ENCODE measurements at regions not wholly inside any gene's neighbourhood (a gene's known extent, or its start where the extent isn't known, plus 50 kb on each side); places are given as distances from the start of the nearest gene placed in this dataset.

DNA sequence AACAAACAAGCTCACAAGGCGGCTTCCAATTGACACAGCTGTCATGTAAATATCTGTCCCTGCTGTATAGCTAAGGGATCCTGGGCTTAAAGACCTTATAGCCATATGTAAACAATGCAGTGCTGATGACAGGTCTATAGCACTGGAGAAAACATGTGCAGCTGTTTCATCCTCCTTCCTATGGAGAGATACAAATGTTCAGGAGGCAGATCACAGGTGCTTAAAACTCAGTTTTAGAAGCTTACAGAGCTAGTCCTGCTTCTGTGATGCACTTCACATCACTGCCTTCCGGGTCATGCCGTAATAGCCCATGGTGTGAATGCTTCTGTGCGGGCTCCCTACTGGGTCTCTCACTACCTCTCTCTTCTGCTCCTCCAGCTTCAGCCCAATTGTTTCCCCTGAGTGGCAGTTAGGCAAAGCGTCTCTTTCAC is 262.4 kb upstream of the CHST9 start:
- no peak for DNase-seq

DNA sequence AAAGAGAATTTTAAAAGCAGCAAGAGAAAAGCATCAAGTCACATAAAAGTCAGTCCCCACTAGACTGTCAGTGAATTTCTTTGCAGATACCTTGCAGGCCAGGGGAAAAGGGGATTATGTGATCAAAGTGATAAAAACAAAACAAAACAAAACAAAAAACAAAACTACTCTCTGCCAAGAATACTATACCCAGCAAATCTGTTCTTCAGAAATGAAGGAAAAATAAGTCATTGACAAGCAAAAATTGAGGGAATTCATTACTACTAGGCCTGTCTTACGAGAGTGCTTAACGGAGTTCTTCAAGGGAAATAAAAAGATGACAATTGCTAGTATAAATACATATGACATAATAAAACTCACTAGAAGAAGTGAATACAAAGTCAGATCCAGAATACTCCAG is 245.5 kb upstream of the CHST9 start:
- DNase-seq, result no peak

DNA sequence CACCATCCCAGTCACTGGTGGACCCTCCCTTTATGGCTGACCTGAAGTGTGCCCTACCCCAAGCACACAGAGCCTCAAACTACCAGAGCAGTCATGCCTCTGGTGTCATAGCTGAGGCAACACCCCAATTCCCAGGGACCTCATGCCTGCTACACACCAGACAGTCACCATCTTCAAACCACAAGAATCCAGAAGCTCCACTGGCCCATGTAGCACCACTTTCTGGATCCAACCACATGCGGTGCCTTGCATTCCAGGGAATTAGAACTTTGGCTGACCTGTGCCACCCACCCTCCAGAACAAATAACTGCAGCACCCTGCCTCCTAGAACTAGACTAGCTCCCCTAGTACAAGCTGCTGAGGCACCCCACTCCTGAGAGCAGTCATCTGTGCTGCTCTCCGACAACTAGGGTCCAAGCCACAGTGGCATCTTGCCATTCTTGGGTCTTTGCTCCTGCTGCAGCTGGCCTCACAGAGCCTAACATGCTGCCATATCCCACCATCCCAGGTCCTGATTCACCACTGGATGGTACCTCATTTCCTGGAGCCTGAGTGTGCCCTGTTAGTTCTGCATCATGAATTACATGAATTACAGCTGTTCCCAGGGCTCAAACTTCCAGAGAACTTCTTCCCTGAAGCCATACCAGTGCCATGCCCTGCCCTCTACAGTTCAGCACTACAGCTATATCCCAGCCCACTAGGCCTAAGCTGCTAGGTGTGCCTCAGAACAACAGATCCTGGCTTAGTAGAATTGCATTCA is 243.8 kb upstream of the CHST9 start:
- DNase-seq, result no peak

DNA sequence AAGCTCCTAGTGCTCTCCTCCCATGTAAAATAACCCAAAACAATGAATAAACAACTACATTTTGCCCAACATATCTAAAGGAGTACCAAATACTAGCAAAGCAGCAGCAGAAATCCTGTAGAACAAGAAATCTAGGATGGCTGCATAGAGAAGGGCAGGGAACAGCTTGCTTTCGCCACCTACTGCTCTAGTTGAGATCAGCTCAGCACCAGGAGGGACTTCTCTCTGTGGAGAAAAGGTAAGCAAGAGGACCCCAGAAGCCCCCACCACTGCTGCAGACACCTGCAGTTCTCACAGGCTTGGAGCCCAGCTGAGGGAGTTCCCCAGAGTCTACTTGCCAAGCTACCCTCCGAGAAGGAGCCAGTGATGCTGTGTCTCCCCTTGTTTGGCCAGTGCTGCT is 243.0 kb upstream of the CHST9 start:
- no peak for DNase-seq

DNA sequence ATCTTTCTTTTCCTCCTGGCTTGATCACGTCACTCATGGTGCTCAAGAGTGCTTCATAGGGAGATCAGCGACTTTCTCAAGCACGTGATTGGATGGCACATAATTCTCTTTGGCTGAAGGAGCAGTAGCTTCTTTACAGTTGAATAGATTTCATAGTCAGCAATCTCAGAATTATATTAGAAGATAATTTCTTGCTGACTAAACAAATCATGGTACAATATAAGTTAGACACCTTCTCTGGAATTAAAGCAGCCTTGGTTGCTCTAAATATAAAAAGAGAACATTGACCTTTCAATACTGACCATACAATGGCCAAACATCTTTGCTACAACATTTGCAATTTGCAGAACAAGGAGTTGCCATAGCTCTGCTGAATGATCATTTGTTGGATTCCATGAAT is 238.5 kb upstream of the CHST9 start:
- no peak for DNase-seq

DNA sequence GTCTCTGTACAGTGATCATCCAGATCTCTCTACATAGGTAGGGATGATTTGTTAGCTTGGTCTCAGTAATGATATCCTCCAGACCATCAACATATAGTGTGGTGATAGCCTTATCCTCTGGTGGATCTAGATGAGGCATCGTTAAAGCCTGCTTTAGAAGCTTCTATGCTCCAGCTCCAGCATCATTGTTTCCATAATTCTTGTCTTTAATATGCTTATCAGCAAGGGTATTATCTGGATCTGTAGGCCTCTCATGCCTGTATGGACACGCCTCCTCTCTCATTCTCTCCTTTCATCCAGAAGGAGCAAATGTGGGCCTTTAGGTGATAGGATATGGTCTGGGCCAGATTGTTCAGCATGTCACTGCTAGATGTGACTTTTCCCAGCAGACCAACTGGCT is 234.5 kb upstream of the CHST9 start:
- DNase-seq, result no peak

- DNase-seq, result no peak
Observed at GRCh38 chr18:27415495-27415894, 230.4 kb upstream of the CHST9 start.

DNA sequence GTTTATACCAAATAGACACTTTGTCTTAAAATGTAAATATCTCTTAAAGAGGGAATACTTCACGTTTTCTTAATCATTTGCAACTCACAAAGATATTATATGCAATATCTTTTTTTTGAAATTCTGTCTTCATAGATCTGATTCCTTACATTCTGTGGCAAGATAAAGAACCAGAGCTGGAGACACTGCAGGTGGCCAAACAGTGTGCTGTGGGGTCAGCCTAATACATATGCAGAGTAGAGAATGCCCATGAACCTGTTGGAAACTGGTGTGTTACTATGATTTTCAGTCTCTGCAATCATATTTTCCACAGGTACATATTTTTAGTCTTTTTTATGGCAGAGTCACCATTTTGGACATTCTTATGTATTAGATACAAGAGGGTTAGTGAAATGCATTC is 229.6 kb upstream of the CHST9 start:
- DNase-seq, result no peak

DNA sequence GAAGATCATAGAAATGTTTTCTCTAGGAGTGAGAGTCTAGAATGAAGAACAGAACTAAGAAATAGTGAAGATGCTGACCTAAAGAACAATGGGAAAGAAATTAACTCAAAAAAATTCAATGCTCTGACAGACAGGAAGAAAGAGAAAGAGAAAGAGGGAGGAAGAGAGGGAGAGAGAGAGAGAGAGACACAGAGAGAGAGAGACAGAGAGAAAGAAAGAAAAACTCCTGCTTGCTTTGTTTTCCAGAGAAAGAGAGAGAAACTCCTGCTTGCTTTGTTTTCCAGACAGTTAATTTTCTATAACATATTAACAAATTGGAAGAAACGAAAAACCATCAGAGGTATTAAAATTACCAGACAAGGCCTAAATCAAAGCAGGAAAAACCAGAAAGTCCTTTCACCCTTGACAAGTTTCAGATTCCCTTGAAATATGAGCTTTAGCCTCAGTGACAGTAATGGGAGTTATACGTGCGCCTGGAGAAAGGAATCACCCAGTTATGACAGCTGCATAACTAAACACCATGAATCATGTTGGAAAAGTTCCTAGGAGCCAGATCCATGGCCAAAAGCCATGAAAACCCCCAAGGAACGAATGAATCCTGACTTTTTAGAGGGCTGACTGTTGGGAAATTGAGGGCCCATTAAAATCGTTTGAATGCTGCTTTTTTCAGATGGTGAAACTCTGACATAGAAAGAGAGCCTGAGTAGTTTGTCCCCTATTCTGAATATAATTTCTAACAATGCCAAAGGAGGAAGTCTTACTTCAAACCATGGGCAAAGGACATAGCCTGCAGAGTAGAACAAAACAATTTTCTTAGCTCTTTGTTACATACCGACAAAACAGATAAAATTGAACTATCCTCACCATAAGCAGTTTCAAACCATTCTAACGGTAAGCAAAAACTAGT is 228.6 kb upstream of the CHST9 start:
- DNase-seq, result no peak

DNA sequence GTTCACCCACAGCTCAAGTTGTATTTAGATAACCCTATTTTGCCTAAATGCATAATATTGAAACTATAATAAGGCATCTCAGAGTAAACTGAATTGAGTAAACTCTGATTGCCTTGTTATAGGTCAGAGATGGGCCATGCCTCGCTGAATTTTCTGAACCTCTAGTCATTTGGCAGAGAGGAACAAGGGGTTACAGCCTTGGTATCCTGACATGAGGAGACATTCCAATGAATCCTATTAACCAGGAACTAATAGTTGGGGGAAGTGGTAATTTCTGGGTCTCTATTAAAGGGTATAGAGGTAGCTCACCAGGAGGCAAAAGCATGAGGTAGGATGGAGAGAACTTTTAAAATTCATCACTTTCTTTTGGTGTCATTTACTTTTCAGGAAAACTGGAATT is 227.4 kb upstream of the CHST9 start:
- DNase-seq, result no peak

GRCh38 chr18:27411911-27412310 is 226.8 kb upstream of the CHST9 start:
- no peak for DNase-seq

GRCh38 chr18:27411013-27411412 is 225.9 kb upstream of the CHST9 start:
- DNase-seq, result no peak

DNA sequence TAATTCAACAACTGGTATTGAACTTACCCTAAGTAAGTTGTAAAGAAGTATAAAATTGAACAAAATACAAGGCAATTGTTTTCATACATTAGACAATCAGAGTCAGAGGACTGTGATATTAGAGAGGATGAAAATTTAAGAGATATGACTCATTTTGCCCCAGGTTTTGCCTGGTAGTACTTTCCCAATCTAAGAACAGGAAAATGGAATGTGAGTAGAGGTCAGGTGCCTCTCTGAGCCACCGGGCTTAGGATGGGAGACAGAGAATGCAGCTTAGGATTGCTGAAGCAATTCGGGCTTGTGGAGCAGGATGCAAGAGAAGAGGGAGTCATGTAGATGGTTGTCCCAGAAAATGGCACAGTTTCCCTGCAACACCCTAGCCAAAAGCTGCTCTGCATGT is 219.7 kb upstream of the CHST9 start:
- DNase-seq, result no peak

- DNase-seq, result no peak
Observed at GRCh38 chr18:27400001-27400400, 214.9 kb upstream of the CHST9 start.

- DNase-seq, result no peak
Observed at GRCh38 chr18:27395752-27396151, 210.6 kb upstream of the CHST9 start.

DNA sequence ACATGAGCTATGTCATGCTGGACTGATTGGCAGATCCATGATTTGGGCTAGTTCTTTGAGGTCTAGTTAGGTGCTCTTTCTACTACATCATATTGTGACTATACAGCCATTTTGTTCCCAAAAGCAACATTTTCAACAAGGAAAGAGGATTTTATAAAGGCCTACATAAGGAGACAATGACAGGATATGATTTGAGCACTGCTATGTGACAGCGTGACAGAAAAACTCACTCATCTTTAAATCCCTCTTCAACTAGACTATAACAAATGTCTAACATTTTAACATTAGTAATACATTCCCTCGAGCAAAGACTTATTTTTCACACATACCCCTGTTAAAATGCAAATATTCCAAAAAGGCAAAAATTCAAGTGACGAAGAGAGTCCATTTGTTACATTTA is 209.6 kb upstream of the CHST9 start:
- DNase-seq, result no peak

DNA sequence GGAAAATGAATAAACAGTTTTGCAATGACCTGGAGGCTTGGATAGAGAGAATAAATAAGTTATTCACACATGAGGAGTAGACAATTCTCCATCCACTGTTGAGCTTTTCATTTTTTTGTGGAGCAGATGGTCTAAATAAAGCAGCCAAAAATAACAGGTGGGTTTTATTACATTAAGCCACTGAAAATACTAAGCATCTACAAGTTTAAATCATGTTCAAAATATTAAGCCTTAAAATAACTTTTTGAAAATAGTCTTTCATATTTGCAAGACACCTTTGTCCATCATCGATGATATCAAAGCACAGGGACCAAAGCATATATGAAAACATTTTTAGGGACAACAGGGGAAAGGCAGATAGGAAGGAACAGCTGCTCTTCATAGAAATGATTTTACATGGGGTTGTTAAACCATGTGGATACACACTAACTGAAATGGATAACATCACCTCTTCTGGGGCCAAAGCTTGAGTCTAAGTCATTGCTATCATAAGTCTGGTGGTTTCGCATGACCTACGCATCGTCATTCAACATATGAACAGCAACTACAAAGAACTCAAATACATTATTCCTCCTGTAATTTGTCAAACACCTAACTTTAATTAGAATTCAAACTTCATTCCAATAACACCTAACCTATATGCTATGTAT is 197.6 kb upstream of the CHST9 start:
- no peak for DNase-seq

DNA sequence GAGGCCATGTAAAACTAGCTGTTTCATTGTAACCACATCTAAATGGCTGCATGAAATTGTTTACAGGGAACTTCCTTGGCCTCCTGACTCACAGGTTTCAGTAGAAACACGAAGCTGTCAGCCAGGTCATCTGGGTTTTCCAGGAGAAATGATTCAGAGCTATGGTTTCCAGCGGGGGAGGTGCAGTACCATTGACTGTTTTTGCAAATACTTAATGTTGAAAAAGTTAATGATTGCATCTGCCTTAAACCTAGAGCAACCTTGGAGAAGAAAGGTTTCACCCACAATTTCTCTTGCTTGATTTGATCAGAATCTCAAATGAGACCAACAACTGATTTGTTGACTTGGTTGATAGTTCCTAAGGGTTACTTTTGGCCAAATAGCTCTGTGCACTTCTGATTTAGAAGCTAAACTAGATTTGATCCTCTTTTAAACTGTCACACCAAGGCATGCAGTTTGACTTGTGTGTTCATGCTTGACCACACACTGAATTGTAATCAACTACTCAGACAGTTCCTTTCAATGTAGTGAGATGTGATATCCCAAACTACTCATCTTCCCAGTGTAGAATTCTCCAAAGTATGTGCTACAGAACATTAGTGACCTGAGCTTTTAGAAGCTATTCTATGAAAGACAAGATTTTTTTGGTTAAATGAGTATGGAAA is 193.5 kb upstream of the CHST9 start:
- DNase-seq, result no peak

GRCh38 chr18:27377251-27377650 is 192.1 kb upstream of the CHST9 start:
- DNase-seq, result no peak

DNA sequence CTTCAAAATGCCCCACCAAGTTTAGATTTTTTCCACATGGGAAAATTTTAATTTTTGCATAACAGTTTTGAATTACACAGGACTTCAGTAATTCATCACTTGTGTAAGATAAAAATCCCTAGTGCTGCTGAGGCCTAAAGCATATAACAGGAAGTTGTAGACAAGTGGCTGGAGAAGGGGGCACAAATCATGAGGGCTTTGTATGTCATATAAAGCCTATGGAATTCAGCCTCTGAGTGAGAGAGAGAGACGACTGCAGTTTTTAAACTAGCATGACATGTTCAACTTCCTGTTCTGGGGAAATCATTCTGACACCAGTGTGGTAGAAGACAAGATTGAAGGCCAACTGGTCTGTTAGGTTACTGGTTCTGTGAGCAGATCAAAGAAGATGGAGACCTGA is 187.3 kb upstream of the CHST9 start:
- no peak for DNase-seq

- DNase-seq, result no peak
Observed at GRCh38 chr18:27366665-27367064, 181.6 kb upstream of the CHST9 start.

- DNase-seq, result no peak
Observed at GRCh38 chr18:27366151-27366550, 181.0 kb upstream of the CHST9 start.

DNA sequence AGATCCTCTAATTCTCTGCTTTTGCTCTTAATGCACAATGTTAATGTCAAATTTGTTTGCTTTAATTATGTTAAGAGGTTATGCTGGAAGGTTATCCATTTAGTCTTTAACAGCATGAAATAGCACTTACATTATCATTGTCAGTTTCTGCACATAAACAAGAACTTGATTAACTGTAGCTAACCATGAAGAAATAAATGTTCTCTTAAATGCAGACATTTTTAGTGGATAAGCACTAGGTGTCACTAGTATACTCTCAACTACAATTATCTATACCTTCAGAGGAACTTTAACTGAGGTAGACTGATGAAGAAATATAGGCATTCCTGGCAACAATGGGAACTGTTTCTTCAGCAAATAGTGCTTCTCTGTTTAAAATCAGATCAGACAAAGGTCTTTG is 178.8 kb upstream of the CHST9 start:
- DNase-seq, result no peak
